Common myeloid progenitor, CD34-positive (primary cell): ENCODE measurements at regions not wholly inside any gene's neighbourhood (a gene's known extent, or its start where the extent isn't known, plus 50 kb on each side); places are given as distances from the start of the nearest gene placed in this dataset.

Source experiments
- CTCF ChIA-PET: fragments of 350-600 bp; sonication (Branson Sonifier 250); formaldehyde crosslinking; loops from one replicate; lab custom pipeline; 2021; ENCODE audit warnings: antibody characterized with exemption; lab: Charles Lee
- POLR2A ChIA-PET: fragments of 350-600 bp; sonication (Branson Sonifier 250); formaldehyde crosslinking; loops from one replicate; lab custom pipeline; 2021; ENCODE audit warnings: antibody characterized with exemption; lab: Charles Lee
- DNase-seq, 3 donors: peaks; one replicate each; pipeline versions ENCODE4 v3.0.0 to v3.0.0-alpha.2; 2013
- H3K27ac ChIP-seq, 2 experiments: 1 replicate in 1 of 2; 2 replicates in 1 of 2; pipeline ENCODE4 v1.7.0; 2013; ENCODE audit warnings: inconsistent platforms in 2 of 2, low read length in 2 of 2, mild to moderate bottlenecking in 2 of 2, low read depth in 1 of 2, moderate library complexity in 1 of 2; ENCODE audit not compliant: severe bottlenecking in 2 of 2, insufficient read depth in 1 of 2, poor library complexity in 1 of 2
- H3K27me3 ChIP-seq, 5 experiments: replicated peaks in 2 of 5; 1 replicate in 3 of 5; 2 replicates in 2 of 5; pipeline versions ENCODE4 v1.6.1 to v1.7.0; 2013; ENCODE audit warnings: low read length in 4 of 5, mild to moderate bottlenecking in 2 of 5, moderate library complexity in 2 of 5, inconsistent platforms in 1 of 5; ENCODE audit not compliant: insufficient read depth in 5 of 5, control insufficient read depth in 4 of 5
- H3K36me3 ChIP-seq, 4 experiments: 1 replicate in 2 of 4; 2 replicates in 2 of 4; pipeline versions ENCODE4 v1.6.1 to v1.7.0; 2013; ENCODE audit warnings: low read length in 3 of 4, control low read depth in 1 of 4, mild to moderate bottlenecking in 1 of 4; ENCODE audit not compliant: control insufficient read depth in 4 of 4, insufficient read depth in 4 of 4
- H3K4me1 ChIP-seq, 4 experiments: 1 replicate in 3 of 4; 2 replicates in 1 of 4; pipeline versions ENCODE4 v1.6.1 to v1.7.1; 2013; ENCODE audit warnings: low read length in 3 of 4, mild to moderate bottlenecking in 3 of 4, control low read depth in 1 of 4, inconsistent platforms in 1 of 4, moderate library complexity in 1 of 4; ENCODE audit not compliant: control insufficient read depth in 4 of 4, insufficient read depth in 4 of 4; ENCODE audit errors: control extremely low read depth in 1 of 4
- H3K4me3 ChIP-seq, 7 experiments: 1 replicate in 4 of 7; 2 replicates in 3 of 7; pipeline versions ENCODE4 v1.5.1 to v1.7.0; 2013; ENCODE audit warnings: mild to moderate bottlenecking in 7 of 7, low read length in 6 of 7, moderate library complexity in 6 of 7, inconsistent platforms in 2 of 7, low read depth in 2 of 7, control low read depth in 1 of 7; ENCODE audit not compliant: insufficient read depth in 4 of 7, control insufficient read depth in 1 of 7; ENCODE audit errors: extremely low read depth in 1 of 7
- H3K9me3 ChIP-seq, 5 experiments: 1 replicate in 4 of 5; 2 replicates in 1 of 5; pipeline versions ENCODE4 v1.6.1 to v1.7.1; 2013; ENCODE audit warnings: low read length in 4 of 5, mild to moderate bottlenecking in 2 of 5, inconsistent platforms in 1 of 5, low read depth in 1 of 5, moderate library complexity in 1 of 5; ENCODE audit not compliant: control insufficient read depth in 4 of 5, insufficient read depth in 2 of 5; ENCODE audit errors: control extremely low read depth in 1 of 5
- WGBS: methylation state at CpG from one replicate; pipeline ENCODE4 v1.1.5; 2013; ENCODE audit not compliant: insufficient coverage; 5-methylcytosine and 5-hydroxymethylcytosine counted together

- Histone ChIP-seq H3K9me3 (no peaks in the 10 kb centered on the region), H3K27me3 (peaks cover 0 to 35% (median 9%) of the 10 kb centered on the region in 5 experiments), H3K4me3 (no peak overlapping the region), H3K4me1 (no peaks in the 10 kb centered on the region), H3K36me3 (no peaks in the 10 kb centered on the region), H3K27ac (no peak overlapping the region)
- no CpG with 5 or more reads among the region's 3 CpGs for WGBS
- ChIA-PET POLR2A (no interaction called here), CTCF (no interaction called here)
- no peak for DNase-seq
Observed at GRCh38 chr20:7308163-7308562, 540.7 kb downstream of the BMP2 start.

DNA sequence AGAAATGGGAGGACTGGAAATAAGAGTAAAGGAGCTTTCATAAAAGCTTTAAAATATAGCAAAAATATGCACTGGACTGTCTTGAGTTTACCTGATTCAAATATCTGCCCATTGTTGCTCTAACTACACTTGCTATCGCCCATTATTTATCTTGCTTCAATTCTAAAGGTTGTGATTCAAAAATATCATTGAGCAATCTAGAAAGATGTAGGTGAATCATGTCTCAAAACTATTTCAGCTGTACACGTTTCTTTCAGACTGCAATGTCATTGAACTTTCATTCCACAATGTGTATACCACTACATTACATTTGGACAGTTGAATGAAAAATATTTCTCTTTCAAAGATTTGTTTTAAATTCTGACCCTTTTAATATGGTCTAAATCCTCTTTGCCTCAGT lies 545.6 kb downstream of the BMP2 start:
- no CpG with 5 or more reads among the region's 2 CpGs for WGBS
- no peaks in the 10 kb centered on the region for H3K36me3 ChIP-seq
- H3K4me3 ChIP-seq: no peak overlapping the region
- H3K4me1 ChIP-seq: no peaks in the 10 kb centered on the region
- no peak overlapping the region for H3K27ac ChIP-seq
- DNase-seq: no peak
- peaks cover 0 to 7% (median 0%) of the 10 kb centered on the region in 5 experiments for H3K27me3 ChIP-seq
- POLR2A ChIA-PET: no interaction called here
- CTCF ChIA-PET: no interaction called here
- no peaks in the 10 kb centered on the region for H3K9me3 ChIP-seq

DNA sequence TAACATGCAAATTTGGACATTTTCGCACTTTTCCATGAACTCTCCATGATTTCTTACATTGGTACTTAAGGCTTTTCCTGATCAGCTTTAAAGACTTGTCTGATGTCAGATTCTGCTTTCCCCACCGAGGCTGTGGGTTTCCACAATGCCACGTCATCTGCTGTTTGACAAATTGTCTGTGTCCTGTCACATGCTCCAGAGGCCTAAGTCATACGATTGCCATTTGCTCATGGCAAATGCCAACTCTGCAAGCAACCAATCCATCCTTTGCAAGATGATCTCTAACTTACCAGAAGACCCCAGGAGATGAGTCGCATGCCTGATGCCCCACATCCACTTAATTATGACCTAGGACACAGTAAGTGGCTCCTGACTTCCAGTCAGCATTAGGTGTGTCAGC lies 556.5 kb downstream of the BMP2 start:
- ChIA-PET POLR2A (no interaction called here), CTCF (no interaction called here)
- Histone ChIP-seq H3K36me3 (no peaks in the 10 kb centered on the region), H3K4me1 (no peaks in the 10 kb centered on the region), H3K27me3 (peaks cover 0 to 4% (median 0%) of the 10 kb centered on the region in 5 experiments), H3K9me3 (peaks cover 0 to 2% (median 0%) of the 10 kb centered on the region in 5 experiments), H3K27ac (no peak overlapping the region), H3K4me3 (no peak overlapping the region)
- 43% methylated on average over 5 of the region's 5 CpGs for WGBS
- no peak for DNase-seq

DNA sequence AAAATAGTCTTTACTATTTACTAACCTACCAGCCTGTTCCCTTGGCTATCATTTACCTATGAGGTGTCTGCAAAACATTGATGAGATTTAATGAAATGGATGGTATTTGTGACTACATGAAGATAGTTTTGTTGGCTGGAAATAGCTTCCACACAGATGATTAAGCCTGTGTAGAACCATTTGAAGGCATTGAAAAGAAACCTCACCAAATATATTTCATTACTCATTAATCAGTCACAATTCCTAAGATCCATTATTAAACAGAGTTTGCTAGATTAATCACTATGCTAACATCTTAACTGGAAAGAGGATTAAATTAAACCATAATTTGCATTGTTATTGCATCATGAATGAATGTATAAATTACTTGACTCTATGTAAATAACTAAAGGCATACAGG lies 560.3 kb downstream of the BMP2 start:
- H3K9me3 ChIP-seq: peaks cover 0 to 2% (median 0%) of the 10 kb centered on the region in 5 experiments
- peaks cover 0 to 4% (median 0%) of the 10 kb centered on the region in 5 experiments for H3K27me3 ChIP-seq
- POLR2A ChIA-PET: no interaction called here
- no peaks in the 10 kb centered on the region for H3K36me3 ChIP-seq
- H3K4me3 ChIP-seq: no peak overlapping the region
- H3K4me1 ChIP-seq: no peaks in the 10 kb centered on the region
- H3K27ac ChIP-seq: no peak overlapping the region
- CTCF ChIA-PET: interaction anchor here (0.7 kb wide), 1 partner anchor 40 kb away, joined by 3 read pairs; no protein-coding TSS in a partner anchor
- DNase-seq: no peak

- Histone ChIP-seq H3K36me3 (no peaks in the 10 kb centered on the region), H3K9me3 (no peaks in the 10 kb centered on the region), H3K27ac (no peak overlapping the region), H3K4me3 (no peak overlapping the region), H3K4me1 (no peaks in the 10 kb centered on the region), H3K27me3 (peaks cover 0 to 2% (median 0%) of the 10 kb centered on the region in 5 experiments)
- WGBS: 85% methylated on average over 3 of the region's 4 CpGs
- POLR2A ChIA-PET: no interaction called here
- no peak for DNase-seq
- CTCF ChIA-PET: no interaction called here
Observed at GRCh38 chr20:7330850-7331249, 563.4 kb downstream of the BMP2 start.

DNA sequence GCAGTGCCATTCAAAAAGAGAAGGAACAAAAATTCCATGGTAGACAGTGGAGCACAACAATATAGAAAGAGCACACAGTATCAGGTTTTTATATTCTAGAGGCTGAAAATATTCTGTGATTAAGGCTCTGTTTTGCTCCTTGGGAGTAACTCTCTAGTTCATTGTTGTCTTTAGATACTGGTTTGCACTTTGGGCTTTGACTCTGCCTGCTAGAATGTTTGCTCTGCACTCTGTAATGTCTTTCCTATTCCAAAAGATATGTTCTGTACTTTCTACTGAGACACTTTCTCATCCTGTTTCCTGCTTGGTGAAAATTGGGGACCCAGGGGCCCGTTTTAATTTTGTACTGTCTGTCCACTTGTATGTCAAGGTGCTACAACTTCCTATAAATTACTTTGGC lies 564.7 kb downstream of the BMP2 start:
- Histone ChIP-seq H3K36me3 (no peaks in the 10 kb centered on the region), H3K4me1 (no peaks in the 10 kb centered on the region), H3K27ac (no peak overlapping the region), H3K27me3 (peaks cover 0 to 2% (median 0%) of the 10 kb centered on the region in 5 experiments), H3K9me3 (no peaks in the 10 kb centered on the region), H3K4me3 (no peak overlapping the region)
- WGBS: 88% methylated on average over 1 of the region's 1 CpG
- POLR2A ChIA-PET: no interaction called here
- CTCF ChIA-PET: no interaction called here
- no peak for DNase-seq

GRCh38 chr20:7333841-7334240 lies 566.4 kb downstream of the BMP2 start:
- no peak overlapping the region for H3K4me3 ChIP-seq
- H3K27ac ChIP-seq: no peak overlapping the region
- 100% methylated on average over 3 of the region's 3 CpGs for WGBS
- CTCF ChIA-PET: no interaction called here
- no peak for DNase-seq
- no peaks in the 10 kb centered on the region for H3K4me1 ChIP-seq
- no peaks in the 10 kb centered on the region for H3K36me3 ChIP-seq
- no peaks in the 10 kb centered on the region for H3K9me3 ChIP-seq
- H3K27me3 ChIP-seq: peaks cover 0 to 2% (median 0%) of the 10 kb centered on the region in 5 experiments
- POLR2A ChIA-PET: no interaction called here
